A549 (cell line): ENCODE measurements at regions not wholly inside any gene's neighbourhood (a gene's known extent, or its start where the extent isn't known, plus 50 kb on each side); places are given as distances from the start of the nearest gene placed in this dataset.

Experiments
- HEYL ChIP-seq: fragments of 250-450 bp; sonication (Bioruptor Pico); IDR thresholded peaks from 2 replicates; pipeline ENCODE4 v1.8.0; 2021; ENCODE audit warnings: mild to moderate bottlenecking, moderate library complexity
- JUN ChIP-seq, 2 experiments: fragments of >200 bp; sonication (Bioruptor Twin); formaldehyde crosslinking; IDR thresholded peaks; 2 replicates in 1 of 2; 3 replicates in 1 of 2; pipeline ENCODE4 v1.6.1; 2016 to 2017
- POLR2A ChIP-seq: IDR thresholded peaks from 2 replicates; pipeline ENCODE4 v1.6.1; 2012; ENCODE audit warnings: mild to moderate bottlenecking, low read length
- REST ChIP-seq: fragments of 200-600 bp; sonication (generic); IDR thresholded peaks from 2 replicates; pipeline ENCODE4 v1.6.1; 2016; ENCODE audit warnings: antibody characterized with exemption, mild to moderate bottlenecking, moderate library complexity

GRCh38 chr3:144051211-144051610 lies 79.6 kb downstream of the DIPK2A start:
- TF ChIP-seq REST (no peak), HEYL (no peak), POLR2A (no peak), JUN (IDR thresholded peaks at IDR 0.05) (no peak)
